Erythroblast (primary cell): ENCODE measurements at regions not wholly inside any gene's neighbourhood (a gene's known extent, or its start where the extent isn't known, plus 50 kb on each side); places are given as distances from the start of the nearest gene placed in this dataset.

Experiments used
- GATA1 ChIP-seq: IDR thresholded peaks from 2 replicates; pipeline ENCODE4 v1.6.1; 2011; ENCODE audit warnings: low read depth, mild to moderate bottlenecking, control low read depth, low read length, moderate library complexity
- POLR2A ChIP-seq: IDR thresholded peaks from 2 replicates; pipeline ENCODE4 v1.6.1; 2011; ENCODE audit warnings: mild to moderate bottlenecking, low read length

DNA sequence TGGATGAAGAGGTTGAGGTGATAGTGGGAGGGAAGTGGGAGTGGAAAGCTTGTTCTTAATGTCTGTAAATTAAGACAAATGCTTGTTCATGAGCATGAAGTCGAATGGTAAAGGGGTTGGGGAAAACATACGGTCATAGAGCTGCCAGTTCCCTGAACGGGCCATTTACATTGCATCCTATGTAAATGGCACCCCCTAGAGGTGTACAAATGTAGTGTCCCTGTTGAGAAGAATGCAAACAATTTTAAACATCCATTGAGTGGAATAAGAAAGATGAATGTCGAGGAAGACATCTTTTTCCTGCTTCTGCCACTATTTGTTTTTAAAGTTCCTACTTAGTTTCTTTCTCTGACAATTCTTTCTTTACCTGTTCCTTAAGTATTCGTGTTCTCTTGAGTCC is 155.7 kb downstream of the RDH14 start:
- TF ChIP-seq POLR2A: no peak
- no peak for TF ChIP-seq GATA1
